Middle frontal gyrus (tissue), 1 donor: ENCODE measurements at regions not wholly inside any gene's neighbourhood (a gene's known extent, or its start where the extent isn't known, plus 50 kb on each side); places are given as distances from the start of the nearest gene placed in this dataset.

Experiments
- DNase-seq: peaks from one replicate; pipeline ENCODE4 v3.0.0-alpha.2; 2015; ENCODE audit warnings: low spot score; ENCODE audit errors: extremely low spot score

- no peak for DNase-seq
Observed at GRCh38 chr17:65366102-65366844, 195.2 kb downstream of the AXIN2 start.

DNA sequence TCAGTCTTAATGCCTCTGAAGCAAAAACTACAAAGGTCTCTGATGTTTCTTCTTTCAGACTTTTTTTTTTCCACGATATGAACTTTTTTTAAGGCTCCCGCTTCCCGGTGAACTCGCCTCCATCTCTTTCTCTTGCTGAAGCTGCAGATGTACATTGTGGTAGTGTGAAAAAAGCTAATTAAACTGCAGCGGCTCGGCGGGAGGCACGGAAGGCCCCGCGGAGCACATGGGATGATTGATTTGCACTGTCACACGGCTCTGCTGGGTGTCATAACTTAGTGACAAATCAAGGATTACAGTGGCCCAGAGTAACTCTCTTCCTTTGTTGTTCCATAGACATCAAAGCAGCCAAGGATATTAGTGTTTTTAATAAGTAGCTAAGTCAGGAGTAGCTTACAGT is 196.3 kb downstream of the AXIN2 start:
- no peak for DNase-seq

- DNase-seq, result no peak
Observed at GRCh38 chr17:65364438-65364837, 197.0 kb downstream of the AXIN2 start.

GRCh38 chr17:65362826-65363225 is 198.6 kb downstream of the AXIN2 start:
- DNase-seq, result no peak

GRCh38 chr17:65360961-65361552 is 200.4 kb downstream of the AXIN2 start:
- DNase-seq, result no peak

DNA sequence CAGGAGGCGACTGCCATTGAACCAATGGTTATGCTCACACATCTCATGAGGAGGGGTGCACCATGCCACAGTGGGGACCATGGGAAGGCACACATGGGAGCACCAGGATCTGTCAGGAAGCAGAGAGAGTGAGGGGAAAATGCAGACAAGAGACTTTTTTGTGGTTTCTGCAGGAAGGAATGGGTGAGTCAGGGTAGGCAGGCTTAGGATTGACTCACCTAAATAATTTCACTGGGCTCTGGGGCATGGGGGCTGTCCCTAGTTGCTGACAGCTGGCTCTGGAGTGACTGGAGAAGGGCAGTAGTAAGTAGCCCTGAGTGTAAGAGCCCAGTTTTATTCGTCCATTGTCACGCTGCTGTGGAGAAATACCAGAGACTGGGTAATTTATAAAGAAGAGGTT is 202.4 kb downstream of the AXIN2 start:
- DNase-seq, result no peak

- no peak for DNase-seq
Observed at GRCh38 chr17:65356536-65356935, 204.9 kb downstream of the AXIN2 start.

DNA sequence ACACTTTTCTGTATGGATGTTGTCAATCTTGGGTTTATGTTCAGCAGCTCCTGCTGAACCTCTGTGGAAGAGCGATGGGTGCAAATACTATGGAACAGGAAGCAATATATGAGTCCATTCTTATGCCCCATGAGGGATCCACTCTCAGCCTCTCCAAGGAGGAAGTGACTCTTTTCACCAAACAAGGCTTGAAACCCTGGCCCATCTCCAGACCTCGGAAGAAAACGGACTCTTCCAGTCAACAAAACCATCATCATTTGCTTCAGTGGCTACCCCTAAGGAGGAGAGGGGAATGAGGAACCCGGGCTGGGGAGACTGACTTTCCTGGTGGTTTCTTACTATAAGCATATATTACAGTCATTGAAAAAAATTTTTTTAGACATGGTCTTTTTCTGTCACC is 206.2 kb downstream of the AXIN2 start:
- DNase-seq, result no peak

DNA sequence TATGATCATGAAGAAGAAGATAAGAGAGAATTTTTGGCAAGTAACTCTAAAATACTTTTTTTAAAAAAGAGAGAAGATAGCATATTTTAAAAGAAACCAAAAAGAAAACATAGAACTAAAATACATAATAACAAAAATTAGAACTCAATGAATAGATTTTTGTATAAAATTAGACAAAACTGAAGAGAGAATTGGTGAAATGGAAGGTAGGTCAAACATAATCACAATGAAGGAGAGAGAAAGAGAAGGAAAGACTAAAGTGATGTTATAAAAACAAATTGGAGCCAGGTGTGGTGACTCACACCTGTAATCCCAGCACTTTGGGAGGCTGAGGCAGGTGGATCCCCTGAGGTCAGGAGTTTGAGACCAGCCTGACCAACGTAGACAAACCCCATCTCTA is 211.5 kb downstream of the AXIN2 start:
- no peak for DNase-seq

DNA sequence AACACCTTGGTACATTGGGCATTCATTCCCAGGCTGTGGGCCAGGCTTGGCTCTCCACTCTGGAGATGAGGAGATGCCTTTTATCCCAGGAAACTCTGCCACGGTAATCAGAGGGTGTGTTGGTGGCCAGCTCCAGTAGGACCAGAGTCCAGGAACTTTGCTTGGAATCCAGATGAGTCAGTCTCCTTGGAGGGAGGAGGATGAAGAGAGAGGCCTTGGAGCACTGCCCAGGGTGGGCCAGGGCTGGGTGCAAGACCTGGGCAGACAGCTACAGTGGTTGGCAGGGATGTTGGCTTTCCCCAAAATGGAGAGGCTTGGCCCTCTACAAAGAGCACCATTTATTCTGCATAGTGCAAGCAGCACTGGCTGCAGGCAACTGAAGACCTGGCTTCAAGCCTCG is 209.0 kb downstream of the RGS9 start:
- DNase-seq, result no peak

DNA sequence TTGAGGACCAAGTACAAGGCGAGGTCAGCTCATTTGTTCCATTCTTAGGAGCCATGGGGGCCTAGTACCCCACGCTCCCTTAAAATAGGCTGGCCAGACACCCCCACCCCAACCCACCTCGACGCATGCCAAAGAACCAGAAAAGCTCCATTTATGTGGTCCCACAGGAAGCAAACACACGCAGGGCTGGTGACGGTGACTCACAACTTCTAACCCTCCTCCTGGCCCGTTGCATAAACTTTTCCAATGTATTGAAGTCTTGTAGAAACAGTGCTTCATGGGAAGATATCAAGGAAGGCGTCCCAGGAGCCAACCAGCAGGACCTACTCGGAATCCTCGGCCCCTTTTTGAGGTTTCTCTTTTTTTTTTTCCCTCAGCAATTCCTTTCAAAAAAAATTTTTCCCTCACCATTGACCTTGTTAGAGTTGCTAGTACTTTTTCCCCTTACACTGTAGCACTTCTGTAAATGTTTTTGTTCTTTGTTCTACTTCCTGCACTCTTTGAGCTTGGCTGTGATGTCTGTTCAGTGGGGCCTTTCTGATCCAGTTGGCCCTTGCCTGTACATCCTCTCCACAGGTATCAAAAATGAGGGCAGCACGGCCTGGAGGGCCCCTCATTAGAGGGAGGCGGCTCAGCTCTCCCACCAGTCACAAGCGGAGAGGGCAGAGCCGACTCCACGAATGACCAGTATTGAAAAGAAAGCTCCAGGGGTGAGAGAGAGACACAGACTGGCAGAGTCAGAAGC is 208.3 kb downstream of the RGS9 start:
- DNase-seq, result no peak

- no peak for DNase-seq
Observed at GRCh38 chr17:65340401-65340800, 203.2 kb downstream of the RGS9 start.

- DNase-seq, result no peak
Observed at GRCh38 chr17:65334406-65334805, 197.2 kb downstream of the RGS9 start.

- DNase-seq, result no peak
Observed at GRCh38 chr17:65332779-65333178, 195.6 kb downstream of the RGS9 start.

DNA sequence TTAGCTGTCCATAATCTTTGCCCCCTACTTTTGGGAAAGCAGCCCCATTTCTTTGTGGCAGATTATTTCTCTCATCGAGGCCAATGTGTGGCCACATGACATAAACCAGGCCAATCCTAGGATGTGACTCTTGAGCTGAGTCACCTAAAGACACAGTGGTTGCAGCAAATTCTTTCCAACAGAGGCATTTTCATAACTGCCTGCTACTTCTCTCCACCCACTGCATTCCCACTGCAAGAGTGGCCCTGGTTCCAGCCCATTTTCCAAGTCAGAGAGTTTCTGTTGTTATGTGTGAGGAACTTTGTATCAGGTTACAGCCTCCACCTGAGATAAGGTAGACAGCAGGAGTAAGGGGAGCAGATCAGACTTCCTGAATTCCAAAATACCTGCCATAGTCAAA is 195.2 kb downstream of the RGS9 start:
- DNase-seq, result no peak

GRCh38 chr17:65328567-65328966 is 191.4 kb downstream of the RGS9 start:
- DNase-seq, result no peak

- no peak for DNase-seq
Observed at GRCh38 chr17:65324611-65325342, 187.6 kb downstream of the RGS9 start.

DNA sequence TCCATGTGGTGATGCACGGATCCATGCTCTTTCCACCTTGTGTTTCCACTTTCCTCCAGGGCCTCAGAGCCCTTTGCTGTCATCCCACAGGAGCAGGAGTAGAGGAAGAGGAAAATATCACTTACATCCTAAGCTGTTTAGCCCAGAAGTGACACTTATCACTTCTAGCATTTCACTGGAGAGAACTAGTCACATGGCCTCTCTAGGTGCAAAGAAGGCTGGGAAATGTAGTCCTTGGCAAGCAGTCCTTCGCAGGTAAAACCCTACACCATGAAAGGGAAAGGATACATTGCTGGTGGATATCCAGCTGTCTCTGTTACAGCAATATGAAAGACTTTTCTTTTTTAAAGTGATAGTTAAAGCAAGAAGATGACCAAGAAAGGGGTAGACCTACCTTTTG is 185.9 kb downstream of the RGS9 start:
- no peak for DNase-seq

- no peak for DNase-seq
Observed at GRCh38 chr17:65320820-65321219, 183.7 kb downstream of the RGS9 start.

DNA sequence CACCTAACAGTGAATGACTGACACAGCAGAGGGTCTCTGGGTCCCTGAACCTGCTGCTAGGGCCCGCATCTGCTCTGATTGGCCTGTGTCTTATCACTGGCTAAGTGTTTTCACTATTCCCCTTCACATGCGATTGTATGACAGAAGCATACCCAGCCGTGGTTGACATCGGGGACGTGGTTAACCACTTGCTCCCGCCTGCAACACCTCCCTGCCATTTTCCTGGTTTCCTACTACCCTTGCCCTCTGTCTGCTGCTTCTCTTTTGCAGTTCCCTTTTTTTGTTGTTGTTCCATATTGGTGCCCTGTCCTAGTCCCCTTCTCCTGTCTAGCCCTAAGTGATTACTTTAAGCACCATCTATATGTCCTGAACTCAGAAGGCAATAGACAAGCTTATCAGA is 177.0 kb downstream of the RGS9 start:
- DNase-seq, result no peak

DNA sequence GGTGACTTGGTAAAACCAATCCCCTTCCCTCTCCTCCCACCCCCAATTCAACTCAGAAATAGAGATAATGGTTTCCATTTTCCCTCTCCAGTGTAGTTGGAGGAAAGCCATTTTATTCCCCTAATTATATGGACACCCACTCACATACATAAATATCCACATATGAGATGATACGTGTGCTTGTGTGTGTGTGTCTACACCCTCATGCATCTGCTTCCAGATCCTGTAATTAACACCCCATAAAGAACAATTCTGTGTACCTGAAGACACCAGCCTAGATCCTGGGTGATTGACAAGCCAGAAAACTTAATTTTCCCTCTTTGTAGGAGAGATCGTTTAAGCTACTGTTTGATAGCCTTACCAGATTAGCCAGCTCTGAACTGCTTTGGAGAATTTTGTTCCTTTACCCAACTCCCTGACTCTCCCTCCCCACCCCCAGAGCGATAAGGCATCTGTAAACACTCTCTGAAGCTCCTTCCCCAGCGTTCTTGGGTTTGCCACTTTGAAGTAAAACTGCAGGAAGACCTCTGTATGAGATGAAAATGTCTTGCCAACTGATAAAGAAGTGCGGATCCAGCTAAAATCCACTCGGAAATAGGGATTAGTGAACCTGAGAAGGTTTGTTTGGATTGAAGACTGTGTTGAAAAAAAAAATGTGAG is 175.7 kb downstream of the RGS9 start:
- DNase-seq, result no peak
